ENCODE measurements at regions not wholly inside any gene's neighbourhood (a gene's known extent, or its start where the extent isn't known, plus 50 kb on each side); places are given as distances from the start of the nearest gene placed in this dataset.

- peak; percentile 39 for DNase-seq
These were observed 142.0 kb downstream of the PTPN20 start for GRCh38 chr10:47053081-47053798.

- no peak for DNase-seq
These were observed 143.7 kb downstream of the PTPN20 start for GRCh38 chr10:47054974-47055373.

- no peak for DNase-seq
These were observed 144.4 kb downstream of the PTPN20 start for GRCh38 chr10:47055386-47056246.

- no peak for DNase-seq
These were observed 145.0 kb downstream of the PTPN20 start for GRCh38 chr10:47056247-47056510.

- DNase-seq = peak; percentile 38
These were observed 146.2 kb downstream of the PTPN20 start for GRCh38 chr10:47057471-47057870.

GRCh38 chr10:47058032-47058702 lies 146.9 kb downstream of the PTPN20 start:
- no peak for DNase-seq

GRCh38 chr10:47058961-47059391 lies 147.7 kb downstream of the PTPN20 start:
- no peak for DNase-seq

- peak; percentile 49 for DNase-seq
These were observed 148.5 kb downstream of the PTPN20 start for GRCh38 chr10:47059606-47060311.

GRCh38 chr10:47060356-47060755 lies 149.1 kb downstream of the PTPN20 start:
- peak; percentile 15 for DNase-seq

GRCh38 chr10:47060993-47061500 lies 149.8 kb downstream of the PTPN20 start:
- DNase-seq = peak; percentile 27

GRCh38 chr10:47061776-47062175 lies 150.5 kb downstream of the PTPN20 start:
- DNase-seq = peak; percentile 28

GRCh38 chr10:47062441-47063200 lies 151.4 kb downstream of the PTPN20 start:
- DNase-seq = peak; percentile 56

- peak; percentile 3 for DNase-seq
These were observed 152.6 kb downstream of the PTPN20 start for GRCh38 chr10:47063858-47064257.

- no peak for DNase-seq
These were observed 154.7 kb downstream of the PTPN20 start for GRCh38 chr10:47065903-47066302.

GRCh38 chr10:47067949-47068940 lies 157.0 kb downstream of the PTPN20 start:
- DNase-seq = peak; percentile 36

- no peak for DNase-seq
These were observed 159.3 kb downstream of the PTPN20 start for GRCh38 chr10:47070541-47070940.

GRCh38 chr10:47071891-47072290 lies 160.7 kb downstream of the PTPN20 start:
- peak; percentile 32 for DNase-seq

GRCh38 chr10:47073967-47074366 lies 162.7 kb downstream of the PTPN20 start:
- DNase-seq = peak; percentile 12

- DNase-seq = no peak
These were observed 165.7 kb downstream of the PTPN20 start for GRCh38 chr10:47076949-47077361.

GRCh38 chr10:47077386-47077785 lies 166.2 kb downstream of the PTPN20 start:
- peak; percentile 7 for DNase-seq

GRCh38 chr10:47077941-47078340 lies 166.7 kb downstream of the PTPN20 start:
- peak; percentile 23 for DNase-seq

Data from islet precursor cell (in vitro differentiated cells).